GM19397 (cell line): ENCODE measurements at regions not wholly inside any gene's neighbourhood (a gene's known extent, or its start where the extent isn't known, plus 50 kb on each side); places are given as distances from the start of the nearest gene placed in this dataset.

Experiments used
- ATAC-seq: cut with Tn5 transposase; IDR thresholded peaks from one replicate; pipeline ENCODE4 v1.9.1; 2021; ENCODE audit warnings: mild to moderate bottlenecking, moderate library complexity; ENCODE audit not compliant: unreplicated experiment

DNA sequence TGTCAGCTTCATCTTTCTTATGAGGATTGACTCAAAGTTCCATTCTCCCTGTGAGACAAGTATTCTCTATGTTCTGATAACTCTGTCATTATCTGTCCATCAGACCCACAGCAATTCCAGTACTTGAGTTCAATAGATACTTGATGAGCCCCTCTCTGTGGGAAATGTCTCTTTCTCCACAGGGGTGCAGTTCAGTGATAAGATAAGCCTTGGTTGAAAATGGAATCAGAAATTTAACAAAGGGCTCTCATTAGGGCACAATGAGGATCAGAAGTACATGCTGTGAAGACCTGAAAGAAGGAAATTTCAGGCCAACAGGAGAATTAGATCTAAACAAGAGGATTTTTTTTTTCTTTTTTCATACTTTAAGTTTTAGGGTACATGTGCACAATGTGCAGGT is 737.3 kb downstream of the MTRR start:
- ATAC-seq: no peak

DNA sequence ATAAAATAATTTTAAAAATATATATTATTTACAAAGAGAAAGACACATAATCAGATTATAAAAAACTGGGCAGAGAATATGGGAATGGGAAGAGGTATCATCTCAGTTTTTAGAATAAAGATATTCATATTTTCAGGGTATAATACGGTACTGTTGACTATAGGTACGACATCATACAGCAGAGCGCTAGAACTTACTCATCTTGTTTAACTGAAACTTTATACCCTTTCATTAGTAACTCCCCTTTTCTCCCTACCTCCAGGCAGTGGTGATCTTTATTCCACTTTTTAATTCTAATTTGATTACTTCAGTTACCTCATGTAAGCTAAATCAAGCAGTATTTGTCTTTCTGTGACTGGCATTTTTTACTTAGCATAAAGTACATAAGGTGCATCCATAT is 742.1 kb downstream of the MTRR start:
- no peak for ATAC-seq

DNA sequence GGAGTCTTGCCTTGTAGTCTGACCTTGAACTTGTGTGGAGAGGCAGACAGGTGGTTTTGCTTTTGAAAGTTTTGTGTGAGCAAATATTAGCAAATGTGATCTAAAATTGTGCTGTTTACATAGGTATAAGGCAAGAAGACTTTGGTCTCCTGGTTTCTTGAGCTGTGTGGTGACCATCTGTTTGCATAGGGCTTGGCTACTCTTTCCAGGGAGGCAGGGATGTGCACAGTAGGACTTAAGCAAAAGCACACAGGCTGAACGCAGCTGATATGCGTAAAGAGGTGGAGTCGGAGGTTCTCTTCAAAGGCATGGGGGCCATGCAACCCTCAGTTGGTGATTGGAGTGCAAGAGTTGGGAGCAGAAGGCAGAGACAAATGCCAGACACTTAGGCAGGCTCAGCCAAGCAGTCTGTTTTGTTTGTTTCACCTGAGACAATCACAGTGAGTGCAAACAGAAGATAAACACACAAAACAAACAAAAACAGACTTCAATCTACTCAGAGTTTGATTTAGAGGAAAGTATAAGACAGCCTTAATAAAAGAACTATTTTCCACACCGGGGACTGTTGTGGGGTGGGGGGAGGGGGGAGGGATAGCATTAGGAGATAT is 744.2 kb downstream of the MTRR start:
- no peak for ATAC-seq

DNA sequence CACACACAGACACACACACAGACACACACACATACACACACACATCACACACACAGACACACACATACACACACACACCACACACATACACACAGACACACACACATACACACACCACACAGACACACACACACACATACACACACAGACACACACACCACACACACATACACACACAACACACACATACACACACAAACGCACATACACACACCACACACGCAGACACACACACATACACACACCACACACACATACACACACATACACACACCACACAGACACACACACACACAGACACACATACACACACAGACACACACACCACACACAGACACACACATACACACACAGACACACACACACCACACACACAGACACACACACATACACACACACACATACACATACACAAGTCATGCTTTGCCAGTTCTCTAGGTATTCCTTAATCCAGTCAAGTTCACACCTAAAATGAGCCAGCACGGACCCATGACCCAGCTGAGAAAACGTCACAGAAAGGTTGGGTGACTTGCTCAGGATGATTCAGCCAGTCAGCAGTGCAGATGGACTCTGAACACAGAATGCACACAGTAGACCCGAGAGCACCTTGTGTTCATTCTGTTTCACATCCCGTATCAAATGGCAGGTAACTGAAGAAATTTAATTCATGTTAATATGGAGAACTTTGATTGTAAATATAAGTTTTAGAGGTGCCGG is 746.4 kb downstream of the MTRR start:
- no peak for ATAC-seq

DNA sequence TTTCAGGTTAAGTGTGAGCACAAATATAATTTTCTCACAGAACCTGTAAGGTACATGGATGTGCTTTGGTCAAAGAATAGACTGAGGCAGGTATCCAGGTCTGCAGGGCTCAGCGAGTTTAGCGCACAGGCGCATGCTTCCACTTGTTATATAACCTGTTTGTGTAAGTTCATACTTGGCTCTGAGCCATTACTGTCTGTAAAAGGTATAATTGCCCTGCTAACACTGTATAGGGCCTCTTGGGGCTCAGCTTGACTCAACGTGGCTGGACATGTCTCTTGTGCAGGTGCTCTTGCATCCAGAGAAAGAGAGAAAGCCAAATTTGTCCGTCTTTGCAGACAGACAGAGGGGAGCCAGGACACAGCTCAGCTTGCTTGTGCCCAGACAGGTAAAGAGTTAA is 759.6 kb downstream of the MTRR start:
- ATAC-seq: no peak

DNA sequence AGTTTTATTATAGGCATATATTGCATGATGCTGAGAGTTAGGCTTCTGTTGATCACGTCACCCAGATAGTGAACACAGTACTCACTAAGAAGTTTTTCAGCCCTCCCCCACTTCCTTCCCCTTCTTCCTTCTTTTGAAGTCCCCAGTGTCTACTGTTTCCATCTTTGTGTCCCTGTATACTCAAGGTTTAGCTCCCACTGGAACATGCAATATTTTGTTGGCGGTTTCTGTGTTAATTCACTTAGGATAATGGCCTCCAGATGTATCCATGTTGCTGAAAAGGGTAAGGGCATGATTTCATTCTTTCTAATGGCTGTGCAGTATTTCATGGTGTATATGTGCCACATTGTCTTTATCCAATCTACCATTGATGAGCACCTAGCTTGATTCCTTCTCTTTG is 764.3 kb downstream of the MTRR start:
- no peak for ATAC-seq

DNA sequence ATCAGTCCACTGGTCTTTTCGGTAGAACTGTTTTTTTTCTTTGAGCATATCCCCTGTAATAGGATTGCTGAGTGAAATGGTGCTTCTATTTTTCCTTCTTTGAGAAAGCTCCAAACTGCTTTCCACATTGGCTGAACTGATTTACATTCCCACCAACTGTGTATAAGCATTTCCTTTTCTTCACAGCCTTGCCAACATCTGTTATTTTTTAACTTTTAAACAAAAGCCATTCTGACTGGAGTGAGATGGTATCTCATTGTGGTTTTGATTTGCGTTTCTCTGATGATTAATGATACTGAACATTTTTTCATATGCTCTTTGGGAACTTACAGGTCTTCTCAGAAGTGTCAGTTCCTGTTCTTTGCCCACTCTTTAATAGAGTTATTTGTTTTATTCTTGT is 764.7 kb downstream of the MTRR start:
- ATAC-seq: no peak

DNA sequence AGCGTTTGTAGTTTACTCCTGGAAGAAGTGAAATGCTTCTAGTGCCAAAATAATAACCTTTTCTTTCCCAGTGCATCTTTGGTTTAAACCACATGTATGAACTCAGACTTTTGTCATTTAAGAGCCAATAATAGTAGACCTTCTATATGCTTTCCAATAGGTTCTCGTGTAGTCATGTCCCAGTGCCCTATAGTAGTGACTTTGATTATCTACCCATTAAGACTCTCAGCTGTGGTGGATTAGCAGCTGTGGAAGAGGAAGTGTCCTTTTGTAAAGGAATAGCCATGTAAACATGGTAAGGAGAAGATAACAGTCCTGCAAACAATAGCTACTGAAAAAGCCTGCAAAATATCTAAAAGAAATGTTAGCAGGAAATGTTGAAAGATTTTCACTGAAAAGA is 765.3 kb downstream of the MTRR start:
- ATAC-seq: no peak

DNA sequence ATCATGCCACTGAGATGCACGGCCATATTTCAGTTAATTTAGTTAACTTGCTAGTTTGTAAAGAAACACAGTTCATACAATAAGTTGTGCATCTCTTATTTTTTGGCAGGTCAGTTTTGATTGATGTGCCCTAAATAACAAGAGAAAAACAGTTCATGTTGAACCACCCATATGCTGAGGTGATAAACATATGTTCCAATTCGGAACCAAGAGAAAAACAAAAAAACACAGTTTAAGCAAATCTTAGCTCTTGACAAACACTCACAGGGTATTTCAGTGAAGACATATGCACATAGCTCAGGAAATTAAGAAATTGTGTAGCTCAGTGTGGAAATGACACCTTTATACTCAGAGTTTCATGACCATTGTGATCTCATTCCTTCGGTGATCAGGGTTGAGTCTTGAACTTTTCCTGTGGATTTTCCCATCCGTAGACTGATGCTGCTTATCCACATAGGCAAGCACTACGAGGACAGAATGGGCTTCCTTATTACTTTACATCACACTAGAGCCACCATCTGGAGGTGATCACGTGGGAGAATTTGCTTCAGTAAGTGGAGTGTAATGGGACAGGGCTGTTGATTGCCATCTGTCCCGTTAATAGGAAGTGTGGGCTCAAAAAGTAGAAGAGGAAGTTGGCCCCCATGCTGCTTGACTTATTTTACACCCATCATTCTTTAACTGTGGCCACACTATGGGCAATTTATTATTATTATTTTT is 773.0 kb downstream of the MTRR start:
- ATAC-seq: no peak

DNA sequence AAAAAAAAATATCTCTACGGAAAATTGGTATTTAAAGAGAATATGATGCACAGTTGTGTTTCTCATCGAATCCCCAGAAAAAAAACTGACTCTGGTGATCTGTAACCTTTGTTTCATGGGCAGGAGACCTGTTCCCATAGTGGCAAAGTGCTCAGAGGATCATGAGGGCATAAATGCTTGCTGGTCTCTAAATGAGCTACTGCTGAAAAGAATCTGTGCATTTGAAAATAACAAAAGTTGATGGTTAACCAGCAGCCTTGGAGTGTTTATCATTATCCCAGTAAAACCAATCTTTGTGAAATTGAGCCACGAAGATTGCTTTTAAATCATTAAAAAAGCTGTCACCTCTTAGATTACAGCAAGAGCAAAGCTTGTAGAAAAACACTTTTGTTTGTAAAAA is 775.4 kb downstream of the MTRR start:
- ATAC-seq: no peak

DNA sequence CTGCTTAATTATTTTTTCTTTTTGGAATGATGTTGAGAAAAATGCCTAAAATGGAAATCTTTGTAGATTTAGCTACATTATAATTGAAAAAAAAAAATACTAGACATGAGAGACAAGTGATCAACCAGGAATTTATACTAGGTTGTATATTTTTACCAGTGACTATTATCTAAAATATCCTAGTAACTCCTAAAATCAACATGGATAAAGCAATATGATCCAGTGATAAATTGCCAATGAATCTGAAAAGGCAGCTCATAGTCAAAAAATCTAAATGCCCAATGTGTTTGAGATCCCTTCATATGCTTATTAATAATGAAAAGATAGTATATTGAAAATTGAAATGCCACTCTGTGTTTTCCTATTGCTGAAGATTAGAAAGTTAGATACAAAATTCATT is 778.2 kb downstream of the MTRR start:
- no peak for ATAC-seq

DNA sequence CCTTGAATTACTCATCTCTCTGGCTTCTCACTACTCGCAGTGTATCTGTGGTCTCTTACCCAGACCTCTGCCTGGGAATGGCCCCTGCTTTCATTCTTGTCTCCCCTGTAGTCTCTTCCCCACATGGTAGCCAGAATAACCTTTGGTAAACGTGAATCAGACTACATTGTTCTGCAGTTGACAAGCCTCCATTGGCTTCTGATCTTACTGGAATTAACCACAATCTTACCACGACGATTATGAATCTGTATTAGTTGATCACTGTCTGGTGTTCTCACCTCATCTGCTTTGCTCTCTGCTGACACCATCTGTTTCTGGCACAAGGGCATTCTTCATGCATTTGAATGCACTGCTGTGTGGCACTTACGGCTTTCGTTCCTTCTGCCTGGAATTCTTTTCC is 781.2 kb downstream of the MTRR start:
- no peak for ATAC-seq

DNA sequence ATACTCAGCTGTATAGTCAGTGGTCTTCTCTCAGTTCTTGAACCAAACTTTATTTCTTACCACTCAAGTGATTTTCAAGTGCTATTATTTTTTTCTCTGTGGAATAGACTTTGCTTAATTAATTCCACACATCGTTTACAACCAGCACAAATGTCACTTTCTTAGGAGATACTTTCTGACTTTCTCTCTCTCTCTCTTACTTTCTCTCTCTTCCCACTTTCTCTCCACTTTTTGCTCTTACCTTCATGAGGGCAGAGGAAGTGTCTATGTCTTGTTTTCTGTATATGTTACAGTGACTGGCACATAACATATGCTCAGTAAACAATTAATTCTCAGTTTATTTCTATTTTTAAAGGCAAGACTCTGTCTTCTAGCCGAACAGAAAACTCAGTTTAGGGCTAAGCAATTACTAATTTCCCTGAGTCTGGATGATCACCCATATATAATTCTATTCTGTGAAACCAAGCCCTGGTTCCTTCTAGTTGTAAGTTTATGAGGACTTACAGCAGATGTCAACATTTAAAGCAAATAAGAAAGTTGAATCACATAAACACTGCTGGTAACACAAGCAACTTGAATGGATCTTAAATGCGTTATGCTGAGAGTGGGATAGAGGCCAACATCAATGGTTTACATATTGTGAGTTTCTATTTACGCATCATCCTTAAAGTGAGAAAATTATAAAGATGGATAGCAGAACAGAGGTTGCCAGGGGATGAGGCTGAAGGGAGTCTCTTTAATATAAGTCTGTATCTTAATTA is 791.4 kb downstream of the MTRR start:
- no peak for ATAC-seq

DNA sequence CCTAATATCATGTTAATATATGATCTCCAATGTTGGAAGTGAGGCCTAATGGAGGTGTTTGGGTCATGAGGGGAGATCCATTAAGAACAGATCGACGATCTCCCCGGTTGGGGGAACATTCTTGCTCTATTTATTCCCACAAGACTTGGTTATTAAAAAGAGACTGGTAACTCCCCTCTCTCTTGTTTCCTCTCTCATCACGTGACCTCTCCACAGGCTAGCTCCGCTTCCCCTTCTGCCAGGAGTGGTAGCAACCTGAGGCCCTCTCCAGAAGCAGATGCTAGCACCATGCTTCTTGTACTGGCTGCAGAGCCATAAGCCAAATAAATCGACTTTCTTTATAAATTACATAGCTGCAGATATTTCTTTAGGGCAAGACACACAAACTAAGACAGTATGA is 794.4 kb downstream of the MTRR start:
- no peak for ATAC-seq

DNA sequence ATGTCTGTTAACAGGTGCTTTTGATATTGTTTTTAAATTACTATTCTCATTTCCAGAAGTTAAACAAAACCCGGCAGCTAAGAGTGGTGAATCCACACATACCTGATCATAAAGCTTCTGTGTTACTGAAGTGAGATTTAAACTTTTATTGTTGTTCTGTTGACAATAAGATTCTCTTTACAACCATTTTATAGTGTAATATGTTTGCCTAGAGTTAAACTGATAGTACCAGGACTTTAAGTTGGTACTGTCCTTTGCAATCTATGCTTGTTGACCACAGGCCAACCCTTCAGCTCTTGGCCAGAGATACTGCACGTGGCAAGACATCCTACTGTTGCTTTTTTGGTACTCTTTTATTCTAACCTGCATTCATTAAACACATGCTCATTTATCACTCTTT is 806.2 kb downstream of the MTRR start:
- no peak for ATAC-seq

DNA sequence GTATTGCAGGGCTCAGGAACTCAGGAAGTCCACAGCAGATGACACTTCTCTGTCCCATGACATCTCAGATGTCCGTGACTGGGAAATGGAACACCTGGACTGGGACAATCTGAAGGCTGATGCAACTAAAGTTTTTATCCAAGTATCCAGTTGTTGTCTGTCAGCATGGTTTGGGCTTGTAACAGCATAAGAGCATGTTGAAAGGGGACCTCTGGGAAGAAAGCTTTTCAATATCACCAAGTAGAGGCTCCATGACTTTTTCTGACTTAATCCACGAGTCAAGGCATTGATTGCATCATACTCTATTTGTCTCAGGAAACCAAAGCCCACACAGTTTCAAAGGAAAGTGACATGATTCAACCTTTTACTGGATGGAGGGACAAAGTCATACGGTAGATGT is 807.7 kb downstream of the MTRR start:
- no peak for ATAC-seq

DNA sequence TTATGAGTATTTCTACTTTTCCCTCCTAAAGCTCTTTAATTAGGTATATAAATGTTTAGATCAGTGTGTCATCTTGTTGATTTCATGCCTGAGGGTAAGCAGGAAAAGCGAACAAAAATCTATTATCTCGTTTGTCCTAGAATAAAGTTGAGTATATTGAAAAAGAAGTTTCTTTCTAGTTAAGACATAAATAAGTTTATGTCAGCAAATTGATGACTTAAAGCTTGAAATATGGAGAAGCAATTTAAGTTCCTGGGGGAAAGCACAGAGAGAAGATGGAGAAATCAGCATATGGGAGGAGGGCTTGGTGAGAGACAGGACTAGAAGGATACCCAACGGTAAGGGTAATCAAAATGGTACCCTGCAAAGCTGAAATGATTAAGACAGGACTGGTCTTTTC is 813.4 kb downstream of the MTRR start:
- ATAC-seq: no peak

DNA sequence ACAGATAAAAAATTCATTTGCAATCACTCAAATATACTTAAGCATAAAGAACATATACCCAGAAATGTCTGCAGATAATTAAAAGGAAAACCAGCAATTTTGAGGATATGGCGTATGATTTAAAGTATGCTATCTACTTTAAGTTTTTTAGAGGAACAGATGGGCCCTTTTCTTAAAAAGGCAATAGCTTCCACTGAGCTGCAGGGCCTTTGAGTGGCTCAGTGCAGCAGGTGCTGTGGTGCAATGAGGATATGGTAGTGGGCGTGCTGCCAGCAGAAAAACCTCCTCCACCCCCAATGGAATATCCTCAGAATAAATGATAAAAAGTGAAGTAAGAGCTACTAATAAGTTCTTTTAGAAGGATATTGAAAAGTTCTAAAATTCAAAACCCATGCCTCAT is 814.5 kb downstream of the MTRR start:
- ATAC-seq: no peak

DNA sequence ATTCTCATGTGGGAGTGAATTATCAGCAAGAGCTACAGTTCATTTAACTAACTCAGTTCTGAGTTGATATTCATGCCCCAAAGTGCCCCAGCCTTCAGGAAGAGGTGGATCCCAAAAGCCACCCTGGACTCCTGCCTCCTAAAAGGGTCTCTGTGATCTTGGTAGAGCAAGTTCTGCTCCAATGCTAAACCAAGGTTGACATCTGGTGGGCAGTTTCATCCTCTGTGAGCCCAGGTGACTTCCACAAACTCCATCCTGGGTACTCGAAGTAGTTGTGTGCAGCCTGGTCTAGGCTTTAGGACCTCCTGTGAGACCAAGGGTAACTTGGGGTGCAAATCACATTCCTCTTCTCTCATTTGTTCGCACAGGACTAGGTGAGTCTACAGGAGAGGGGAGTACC is 816.8 kb downstream of the MTRR start:
- ATAC-seq: no peak

DNA sequence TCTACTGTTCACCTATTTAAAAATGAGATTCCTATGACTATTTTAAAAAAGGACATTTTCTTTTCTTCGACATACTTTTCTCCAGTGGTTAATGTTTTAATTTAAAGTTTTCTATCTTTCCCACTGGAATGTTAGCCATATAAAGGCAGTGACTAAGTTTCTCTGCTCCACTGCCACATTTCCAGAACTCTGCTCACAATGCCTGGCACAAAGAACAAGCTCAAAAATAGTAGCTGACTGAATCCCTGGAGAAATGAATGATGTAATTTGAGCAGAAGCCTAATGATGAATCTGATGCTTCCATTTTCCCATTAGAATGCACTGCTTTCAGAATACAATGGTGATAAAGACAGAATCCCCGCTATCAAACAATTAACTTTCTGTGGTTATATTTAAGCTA is 817.8 kb downstream of the MTRR start:
- ATAC-seq: no peak

DNA sequence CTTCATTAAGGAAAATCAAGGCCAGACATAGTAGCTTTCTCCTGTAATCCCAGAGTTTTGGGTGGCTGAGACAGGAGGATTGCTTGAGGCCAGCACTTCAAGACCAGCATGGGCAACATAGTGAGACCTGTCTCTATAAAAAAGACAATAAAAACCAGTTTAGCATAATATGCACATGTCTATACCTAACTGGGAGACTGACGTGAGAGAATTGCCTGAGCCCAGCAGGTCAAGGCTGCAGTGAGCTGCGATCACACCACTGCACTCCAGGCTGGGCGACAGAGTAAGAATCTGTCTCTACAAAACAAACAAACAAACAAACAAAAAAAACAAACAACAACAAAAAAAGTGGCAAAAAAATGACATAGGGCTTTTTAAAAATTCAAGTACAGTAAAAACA is 820.8 kb downstream of the MTRR start:
- ATAC-seq: no peak

DNA sequence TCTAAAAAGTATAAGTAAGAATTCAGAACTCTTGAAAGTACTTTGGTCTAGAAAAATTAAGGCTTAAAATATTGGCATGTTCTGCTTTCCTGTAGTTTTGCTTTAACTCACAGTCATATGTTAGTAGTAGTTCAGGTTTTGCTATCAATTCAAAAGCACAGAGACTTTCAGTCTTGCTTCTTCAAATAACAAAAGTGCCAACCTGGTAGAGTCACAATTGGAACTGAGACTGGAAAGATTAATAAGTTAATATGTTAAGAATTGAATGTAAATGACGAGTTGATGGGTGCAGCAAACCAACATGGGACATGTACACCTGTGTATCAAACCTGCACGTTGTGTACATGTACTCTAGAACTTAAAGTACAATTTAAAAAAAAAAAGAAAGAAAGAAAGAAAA is 822.3 kb downstream of the MTRR start:
- no peak for ATAC-seq
